Endothelial cell of umbilical vein (primary cell): ENCODE measurements at regions not wholly inside any gene's neighbourhood (a gene's known extent, or its start where the extent isn't known, plus 50 kb on each side); places are given as distances from the start of the nearest gene placed in this dataset.

Source experiments
- BruUV-seq: library from RNA; stranded (reverse); fragments of 400-500 nt; replicated peaks from 2 replicates; lab custom pipeline; 2021; lab: Mats Ljungman, UMichigan
- CTCF ChIA-PET: fragments of 300-600, 350-600 bp; sonication (Branson Sonifier 250); formaldehyde crosslinking; loops from one replicate; lab custom pipeline; 2021; ENCODE audit warnings: antibody characterized with exemption, inconsistent platforms; lab: Charles Lee
- POLR2A ChIA-PET: fragments of 300-600, 350-600 bp; sonication (Branson Sonifier 250); formaldehyde crosslinking; loops from one replicate; lab custom pipeline; 2021; ENCODE audit warnings: antibody characterized with exemption, inconsistent platforms; lab: Charles Lee
- DNase-seq: peaks from one replicate; pipeline ENCODE4 v3.0.0-alpha.2; 2011; ENCODE audit warnings: low read depth, low spot score
- FAIRE-seq: peaks from 2 replicates; lab custom pipeline; 2011; peaks lifted over from hg19 to GRCh38; lab: Jason Lieb, UNC
- H2AFZ ChIP-seq: 2 replicates; pipeline ENCODE4 v1.6.0; 2012; ENCODE audit warnings: low read depth, low read length, control low read depth, inconsistent platforms
- H3K27ac ChIP-seq: 2 replicates; pipeline ENCODE4 v1.5.1; 2011; ENCODE audit warnings: low read depth, mild to moderate bottlenecking, control low read depth, low read length, moderate library complexity; ENCODE audit not compliant: insufficient read depth
- H3K27me3 ChIP-seq, 2 experiments: 2 replicates each; pipeline versions ENCODE4 v1.6.0 to v1.6.1; 2011; ENCODE audit warnings: low read length in 2 of 2, mixed read lengths in 1 of 2; ENCODE audit not compliant: control insufficient read depth in 2 of 2, insufficient read depth in 2 of 2
- H3K36me3 ChIP-seq, 2 experiments: 2 replicates in 1 of 2; 3 replicates in 1 of 2; pipeline ENCODE4 v1.5.1; 2011; ENCODE audit warnings: low read length in 2 of 2, mild to moderate bottlenecking in 1 of 2, moderate library complexity in 1 of 2; ENCODE audit not compliant: control insufficient read depth in 2 of 2, insufficient read depth in 2 of 2; ENCODE audit errors: extremely low read depth in 1 of 2
- H3K4me1 ChIP-seq: 3 replicates; pipeline ENCODE4 v1.5.1; 2011; ENCODE audit warnings: mild to moderate bottlenecking, low read length; ENCODE audit not compliant: control insufficient read depth, insufficient read depth; ENCODE audit errors: extremely low read depth
- H3K4me2 ChIP-seq: 2 replicates; pipeline ENCODE4 v1.6.1; 2011; ENCODE audit warnings: low read length, control low read depth, mixed read lengths; ENCODE audit not compliant: insufficient read depth
- H3K4me3 ChIP-seq, 3 experiments: fragments of 200-600 bp in 1 of 3; sonication (generic), shearing (Covaris generic) in 1 of 3; replicated peaks in 1 of 3; 2 replicates each; pipeline ENCODE4 v1.5.1; 2011 to 2016; ENCODE audit warnings: control low read depth in 3 of 3, low read length in 3 of 3, mild to moderate bottlenecking in 2 of 3, inconsistent platforms in 1 of 3, low read depth in 1 of 3, moderate library complexity in 1 of 3; ENCODE audit not compliant: insufficient read depth in 1 of 3
- H3K79me2 ChIP-seq: 2 replicates; pipeline ENCODE4 v1.6.0; 2012; ENCODE audit warnings: low read length, inconsistent platforms; ENCODE audit not compliant: control insufficient read depth, insufficient read depth
- H3K9ac ChIP-seq: replicated peaks from 2 replicates; pipeline ENCODE3; 2011; ENCODE audit warnings: low read length, control low read depth; ENCODE audit not compliant: insufficient read depth; ENCODE audit errors: extremely low read depth
- H3K9me1 ChIP-seq: replicated peaks from 3 replicates; pipeline ENCODE4 v1.6.0; 2011; ENCODE audit warnings: mild to moderate bottlenecking, low read length; ENCODE audit not compliant: control insufficient read depth, insufficient read depth; ENCODE audit errors: extremely low read depth
- H3K9me3 ChIP-seq: replicated peaks from 2 replicates; pipeline ENCODE4 v1.5.1; 2012; ENCODE audit warnings: low read length, inconsistent platforms; ENCODE audit not compliant: control insufficient read depth, insufficient read depth
- H4K20me1 ChIP-seq: replicated peaks from 2 replicates; pipeline ENCODE3; 2011; ENCODE audit warnings: mild to moderate bottlenecking, low read length; ENCODE audit not compliant: control insufficient read depth, insufficient read depth; ENCODE audit errors: extremely low read depth
- EZH2 ChIP-seq: IDR thresholded peaks from 2 replicates; pipeline ENCODE4 v1.6.1; 2012; ENCODE audit warnings: borderline replicate concordance, low read depth, mild to moderate bottlenecking, moderate library complexity, low read length, inconsistent platforms; ENCODE audit not compliant: severe bottlenecking
- FOS ChIP-seq: IDR thresholded peaks from 2 replicates; pipeline ENCODE4 v1.6.1; 2011; ENCODE audit warnings: mild to moderate bottlenecking, low read length, moderate library complexity, borderline replicate concordance; ENCODE audit not compliant: insufficient read depth
- GATA2 ChIP-seq: IDR thresholded peaks from 2 replicates; pipeline ENCODE4 v1.7.0; 2011; ENCODE audit warnings: low read depth, mild to moderate bottlenecking, moderate library complexity, mixed read lengths, low read length; ENCODE audit not compliant: insufficient read length, insufficient read depth
- JUN ChIP-seq: IDR thresholded peaks from 2 replicates; pipeline ENCODE4 v1.6.1; 2011; ENCODE audit warnings: borderline replicate concordance, low read depth; ENCODE audit not compliant: insufficient read length, insufficient read depth
- MYC ChIP-seq: IDR thresholded peaks from one replicate; pipeline ENCODE4 v1.6.1; 2011; ENCODE audit warnings: mild to moderate bottlenecking, low read depth, low read length
- POLR2A ChIP-seq: IDR thresholded peaks from 2 replicates; pipeline ENCODE4 v1.6.1; 2012; ENCODE audit warnings: low read depth, mild to moderate bottlenecking, control low read depth, low read length
- POLR2AphosphoS5 ChIP-seq: IDR thresholded peaks from 2 replicates; pipeline ENCODE4 v1.6.1; 2012; ENCODE audit warnings: low read depth, mild to moderate bottlenecking, control low read depth, low read length, moderate library complexity; ENCODE audit not compliant: insufficient read depth
- dilution Hi-C: fragments of 300-500 bp; cut with MboI; formaldehyde crosslinking; loops from one replicate; pipeline ENCODE4 v1.15.0; 2019; ENCODE audit warnings: low sequenced_read_pairs; ENCODE audit not compliant: extremely low pct_ligation_motif_present
- intact Hi-C: fragments of 100-400 bp; cut with micrococcal nuclease; formaldehyde crosslinking; loops from one replicate; pipeline ENCODE4 v1.10.0; 2022
- TF ChIP-seq, protein P1 (sequence below): IDR thresholded peaks from 2 replicates; pipeline ENCODE4 v1.6.1; 2011; ENCODE audit not compliant: insufficient read depth, insufficient read length
- TF ChIP-seq, protein P2 (sequence below), 2 donors: IDR thresholded peaks; 1 replicate in 1 of 2; 2 replicates in 1 of 2; pipeline ENCODE4 v1.5.1; 2011; ENCODE audit warnings: low read length in 2 of 2, mild to moderate bottlenecking in 2 of 2, moderate library complexity in 2 of 2, control low read depth in 1 of 2, inconsistent platforms in 1 of 2, low read depth in 1 of 2; ENCODE audit not compliant: insufficient read depth in 1 of 2; ENCODE audit errors: extremely low read depth in 1 of 2

DNA sequence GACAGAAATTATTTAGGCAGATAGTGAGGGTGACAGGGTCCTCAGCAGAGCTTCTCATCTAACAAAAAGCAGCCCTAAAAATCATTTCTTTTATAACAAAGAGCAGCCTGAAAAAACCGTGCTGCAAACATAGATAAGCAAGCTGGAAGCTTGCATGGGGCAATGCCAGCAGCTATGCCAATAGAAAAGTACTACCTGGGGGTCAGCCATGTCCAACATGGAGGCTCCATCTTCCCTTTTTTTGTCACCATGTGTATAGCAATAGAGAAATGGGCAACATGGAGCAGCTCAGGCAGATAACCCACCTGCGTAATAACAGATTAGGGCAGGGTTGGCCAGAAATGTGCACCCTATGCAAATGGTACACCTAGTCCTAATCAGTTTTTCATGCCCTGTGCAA lies 57.4 kb upstream of the IGLL5 start:
- FAIRE-seq (no peak), DNase-seq (no peak)
- CTCF ChIA-PET, result interaction anchor here (0.7 to 3.8 kb wide), 7 partner anchors 16 to 60 kb away, joined by 3 to 17 read pairs (median 3); no protein-coding TSS in a partner anchor
- H3K4me2 ChIP-seq, result no peak overlapping the region
- dilution Hi-C loops (no loop called here), intact Hi-C loops (no loop called here)
- POLR2A ChIA-PET, result no interaction called here
- no peaks in the 10 kb centered on the region for H4K20me1 ChIP-seq
- no peak overlapping the region for H3K4me3 ChIP-seq
- H2AFZ ChIP-seq, result no peak overlapping the region
- TF ChIP-seq EZH2 (no peak), MYC (no peak), GATA2 (no peak), POLR2A (no peak)
- TF ChIP-seq, protein P1, sequence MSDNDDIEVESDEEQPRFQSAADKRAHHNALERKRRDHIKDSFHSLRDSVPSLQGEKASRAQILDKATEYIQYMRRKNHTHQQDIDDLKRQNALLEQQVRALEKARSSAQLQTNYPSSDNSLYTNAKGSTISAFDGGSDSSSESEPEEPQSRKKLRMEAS, result no peak
- H3K9me1 ChIP-seq, result no peaks in the 10 kb centered on the region
- no peaks in the 10 kb centered on the region for H3K4me1 ChIP-seq
- H3K79me2 ChIP-seq, result no peaks in the 10 kb centered on the region
- H3K9ac ChIP-seq, result no peak overlapping the region
- H3K27me3 ChIP-seq, result peaks cover 2 to 5% of the 10 kb centered on the region in 2 experiments
- no TSS peak for BruUV-seq
- H3K9me3 ChIP-seq, result no peaks in the 10 kb centered on the region
- H3K27ac ChIP-seq, result no peak overlapping the region
- no peaks in the 10 kb centered on the region for H3K36me3 ChIP-seq

DNA sequence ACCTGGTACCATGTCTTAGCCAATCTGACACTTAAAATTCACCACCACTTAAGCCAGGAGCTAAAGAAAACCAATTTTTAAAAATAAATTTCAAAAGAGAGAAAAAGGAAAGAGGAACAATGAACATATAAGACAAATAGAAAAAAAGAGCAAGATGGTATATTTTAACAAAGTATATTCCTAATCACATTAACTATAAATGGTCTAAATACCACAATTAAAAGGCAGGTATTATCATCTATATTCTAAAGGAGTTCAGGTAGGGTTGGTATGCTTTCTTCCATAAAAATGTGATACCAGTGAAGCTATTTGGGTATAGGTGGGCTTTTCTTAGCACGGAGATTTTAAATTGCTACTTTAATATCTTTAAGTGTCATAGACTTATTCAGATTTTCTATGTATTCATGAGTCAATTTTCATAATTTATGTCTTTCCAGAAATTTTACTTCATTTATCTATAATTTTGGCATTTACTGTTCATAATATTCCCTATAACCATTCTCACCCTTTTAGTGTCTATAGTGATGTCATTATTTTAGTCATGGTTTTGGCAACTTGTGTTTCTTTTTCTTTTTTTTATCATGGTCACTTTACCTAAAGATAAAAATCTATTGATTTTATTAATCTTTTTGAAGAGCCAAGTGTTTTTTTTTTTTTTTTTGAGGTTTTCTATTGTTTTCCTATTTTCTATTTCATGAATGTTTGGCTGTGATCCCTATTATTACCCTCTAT lies 56.5 kb upstream of the IGLL5 start:
- no peak for FAIRE-seq
- POLR2A ChIA-PET, result no interaction called here
- intact Hi-C loops, result no loop called here

More for the DNA sequence above, 56.5 kb upstream of the IGLL5 start:
- no peaks in the 10 kb centered on the region for H4K20me1 ChIP-seq
- no peak overlapping the region for H3K27ac ChIP-seq
- DNase-seq, result no peak
- dilution Hi-C loops, result no loop called here
- H3K9ac ChIP-seq, result no peak overlapping the region
- H3K27me3 ChIP-seq, result peaks cover 2 to 5% of the 10 kb centered on the region in 2 experiments
- no peak overlapping the region for H3K4me3 ChIP-seq
- no peaks in the 10 kb centered on the region for H3K9me1 ChIP-seq
- H3K4me2 ChIP-seq, result no peak overlapping the region
- TF ChIP-seq MYC, result no peak
- no peak for TF ChIP-seq FOS
- TF ChIP-seq, protein P2, sequence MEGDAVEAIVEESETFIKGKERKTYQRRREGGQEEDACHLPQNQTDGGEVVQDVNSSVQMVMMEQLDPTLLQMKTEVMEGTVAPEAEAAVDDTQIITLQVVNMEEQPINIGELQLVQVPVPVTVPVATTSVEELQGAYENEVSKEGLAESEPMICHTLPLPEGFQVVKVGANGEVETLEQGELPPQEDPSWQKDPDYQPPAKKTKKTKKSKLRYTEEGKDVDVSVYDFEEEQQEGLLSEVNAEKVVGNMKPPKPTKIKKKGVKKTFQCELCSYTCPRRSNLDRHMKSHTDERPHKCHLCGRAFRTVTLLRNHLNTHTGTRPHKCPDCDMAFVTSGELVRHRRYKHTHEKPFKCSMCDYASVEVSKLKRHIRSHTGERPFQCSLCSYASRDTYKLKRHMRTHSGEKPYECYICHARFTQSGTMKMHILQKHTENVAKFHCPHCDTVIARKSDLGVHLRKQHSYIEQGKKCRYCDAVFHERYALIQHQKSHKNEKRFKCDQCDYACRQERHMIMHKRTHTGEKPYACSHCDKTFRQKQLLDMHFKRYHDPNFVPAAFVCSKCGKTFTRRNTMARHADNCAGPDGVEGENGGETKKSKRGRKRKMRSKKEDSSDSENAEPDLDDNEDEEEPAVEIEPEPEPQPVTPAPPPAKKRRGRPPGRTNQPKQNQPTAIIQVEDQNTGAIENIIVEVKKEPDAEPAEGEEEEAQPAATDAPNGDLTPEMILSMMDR (IDR thresholded peaks at IDR 0.05; ENCODE audit: extremely low read depth in 1 of 2, insufficient read depth in 1 of 2, low read depth in 1 of 2, low read length in 2 of 2), result no peak
- TF ChIP-seq EZH2, result no peak
- no peak for TF ChIP-seq POLR2AphosphoS5
- TF ChIP-seq POLR2A, result no peak
- TF ChIP-seq JUN, result no peak
- TF ChIP-seq, protein P1, result no peak
- TF ChIP-seq GATA2, result no peak
- no peaks in the 10 kb centered on the region for H3K9me3 ChIP-seq
- BruUV-seq, result no TSS peak
- no peak overlapping the region for H2AFZ ChIP-seq
- H3K79me2 ChIP-seq, result no peaks in the 10 kb centered on the region
- no peaks in the 10 kb centered on the region for H3K36me3 ChIP-seq
- H3K4me1 ChIP-seq, result no peaks in the 10 kb centered on the region
- CTCF ChIA-PET, result interaction anchor here (1.2 to 3.8 kb wide), 3 partner anchors 18 to 53 kb away, joined by 3 to 17 read pairs (median 3); no protein-coding TSS in a partner anchor
